ENCODE measurements at regions not wholly inside any gene's neighbourhood (a gene's known extent, or its start where the extent isn't known, plus 50 kb on each side); places are given as distances from the start of the nearest gene placed in this dataset.

- no peak overlapping the region for H3K27ac ChIP-seq
- TF ChIP-seq CTCF (IDR thresholded peaks at IDR 0.05) (no peak), ZFX (IDR thresholded peaks at IDR 0.05; ENCODE audit: borderline replicate concordance) (no peak)
Measured at GRCh38 chr5:56588131-56588487, 227.2 kb upstream of the MAP3K1 start.

- no peak for TF ChIP-seq CTCF (IDR thresholded peaks at IDR 0.05)
- TF ChIP-seq ZFX (IDR thresholded peaks at IDR 0.05; ENCODE audit: borderline replicate concordance) = no peak
- H3K27ac ChIP-seq = no peak overlapping the region
Measured at GRCh38 chr5:56587381-56588130, 227.8 kb upstream of the MAP3K1 start.

GRCh38 chr5:56585999-56586691, 229.2 kb upstream of the MAP3K1 start:
- TF ChIP-seq CTCF (IDR thresholded peaks at IDR 0.05) = no peak
- TF ChIP-seq ZFX (IDR thresholded peaks at IDR 0.05; ENCODE audit: borderline replicate concordance) = no peak
- H3K27ac ChIP-seq = no peak overlapping the region

- no peak for TF ChIP-seq ZFX (IDR thresholded peaks at IDR 0.05; ENCODE audit: borderline replicate concordance)
- TF ChIP-seq CTCF (IDR thresholded peaks at IDR 0.05) = no peak
- H3K27ac ChIP-seq = no peak overlapping the region
Measured at GRCh38 chr5:56585461-56585860, 229.9 kb upstream of the MAP3K1 start.

- TF ChIP-seq ZFX (IDR thresholded peaks at IDR 0.05; ENCODE audit: borderline replicate concordance) = no peak
- TF ChIP-seq CTCF (IDR thresholded peaks at IDR 0.05) = no peak
- H3K27ac ChIP-seq = no peak overlapping the region
Measured at GRCh38 chr5:56581426-56581825, 233.9 kb upstream of the MAP3K1 start.

GRCh38 chr5:56580864-56581263, 234.5 kb upstream of the MAP3K1 start:
- H3K27ac ChIP-seq = no peak overlapping the region
- no peak for TF ChIP-seq CTCF (IDR thresholded peaks at IDR 0.05)
- TF ChIP-seq ZFX (IDR thresholded peaks at IDR 0.05; ENCODE audit: borderline replicate concordance) = no peak

GRCh38 chr5:56575821-56576220, 239.5 kb upstream of the MAP3K1 start:
- TF ChIP-seq CTCF (IDR thresholded peaks at IDR 0.05) = no peak
- TF ChIP-seq ZFX (IDR thresholded peaks at IDR 0.05; ENCODE audit: borderline replicate concordance) = no peak
- H3K27ac ChIP-seq = no peak overlapping the region
